ENCODE measurements at regions not wholly inside any gene's neighbourhood (a gene's known extent, or its start where the extent isn't known, plus 50 kb on each side); places are given as distances from the start of the nearest gene placed in this dataset.

DNA sequence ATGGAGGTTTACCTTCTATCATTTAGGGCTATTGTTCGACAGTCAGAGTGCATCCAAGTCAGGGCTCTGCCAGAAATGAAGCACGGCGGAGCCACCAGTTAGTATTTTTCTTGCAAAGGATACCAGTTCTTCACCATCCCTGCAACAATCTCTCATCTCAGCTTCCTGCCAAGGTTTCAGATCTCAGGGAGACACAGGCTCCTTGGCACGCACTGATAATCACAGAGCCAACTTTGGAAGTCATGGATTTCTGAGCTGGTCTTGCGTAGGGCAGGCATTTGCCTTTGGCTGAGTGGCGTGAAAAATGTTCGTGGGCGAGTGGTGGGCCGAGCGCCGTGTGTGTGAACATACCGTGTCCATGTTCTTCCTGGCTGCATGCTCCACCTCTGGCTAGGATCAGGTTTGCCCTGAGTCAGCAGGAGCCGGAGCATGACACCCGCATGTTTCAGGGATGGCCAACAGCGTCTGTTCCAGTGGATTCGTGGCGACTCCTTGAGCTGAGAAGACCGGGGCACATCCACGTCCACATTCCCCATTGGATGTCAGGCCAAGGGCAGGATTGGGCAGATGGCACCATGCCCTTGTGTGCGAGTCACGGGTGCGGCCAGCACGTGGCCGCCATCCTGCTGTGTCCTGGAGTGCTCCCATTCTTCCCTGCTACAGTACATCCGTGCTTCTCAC, 118.5 kb upstream of the C1orf174 start:
- no peak for TF ChIP-seq CTCF (IDR thresholded peaks at IDR 0.05)
- TF ChIP-seq EP300 (IDR thresholded peaks at IDR 0.05): no peak
